ENCODE measurements at regions not wholly inside any gene's neighbourhood (a gene's known extent, or its start where the extent isn't known, plus 50 kb on each side); places are given as distances from the start of the nearest gene placed in this dataset.

DNA sequence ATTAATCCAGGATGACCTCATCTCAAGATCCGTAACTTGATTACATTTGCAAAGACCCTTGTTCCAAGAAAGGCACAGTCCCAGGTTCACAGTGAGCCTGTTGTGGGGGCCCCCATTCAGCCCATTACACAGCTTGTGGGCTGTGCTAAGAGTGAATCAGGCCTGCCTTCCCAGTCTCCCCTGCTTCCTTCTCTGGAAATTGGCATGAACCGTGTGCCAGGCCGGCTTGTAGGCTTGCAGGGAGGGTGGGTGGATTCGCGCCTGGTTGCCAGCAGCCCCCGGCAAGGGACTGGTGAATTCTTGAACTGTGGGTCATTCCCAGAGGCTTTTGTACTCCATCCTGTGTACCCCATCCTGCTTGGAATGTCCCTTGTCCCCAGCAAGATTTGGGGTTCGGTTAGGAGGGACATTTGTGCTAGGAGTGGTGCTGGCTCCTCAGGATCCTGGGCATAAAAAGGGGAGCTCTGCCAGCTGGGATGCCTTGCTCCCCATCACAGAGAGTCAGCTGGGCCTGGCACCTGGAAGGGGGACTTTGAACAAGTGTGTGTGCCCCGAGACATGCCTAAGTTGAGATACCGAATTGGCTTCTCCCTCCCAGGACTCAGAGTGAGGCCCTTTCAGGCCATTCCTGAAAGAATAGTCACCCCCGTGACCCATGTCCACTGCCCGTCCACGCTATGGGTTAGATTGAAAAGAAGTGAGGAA lies 818.2 kb downstream of the BRD1 start:
- TF ChIP-seq EZH2phosphoT487 (IDR thresholded peaks at IDR 0.05; ENCODE audit: borderline replicate concordance, low read length) = no peak
- TF ChIP-seq, protein P1, sequence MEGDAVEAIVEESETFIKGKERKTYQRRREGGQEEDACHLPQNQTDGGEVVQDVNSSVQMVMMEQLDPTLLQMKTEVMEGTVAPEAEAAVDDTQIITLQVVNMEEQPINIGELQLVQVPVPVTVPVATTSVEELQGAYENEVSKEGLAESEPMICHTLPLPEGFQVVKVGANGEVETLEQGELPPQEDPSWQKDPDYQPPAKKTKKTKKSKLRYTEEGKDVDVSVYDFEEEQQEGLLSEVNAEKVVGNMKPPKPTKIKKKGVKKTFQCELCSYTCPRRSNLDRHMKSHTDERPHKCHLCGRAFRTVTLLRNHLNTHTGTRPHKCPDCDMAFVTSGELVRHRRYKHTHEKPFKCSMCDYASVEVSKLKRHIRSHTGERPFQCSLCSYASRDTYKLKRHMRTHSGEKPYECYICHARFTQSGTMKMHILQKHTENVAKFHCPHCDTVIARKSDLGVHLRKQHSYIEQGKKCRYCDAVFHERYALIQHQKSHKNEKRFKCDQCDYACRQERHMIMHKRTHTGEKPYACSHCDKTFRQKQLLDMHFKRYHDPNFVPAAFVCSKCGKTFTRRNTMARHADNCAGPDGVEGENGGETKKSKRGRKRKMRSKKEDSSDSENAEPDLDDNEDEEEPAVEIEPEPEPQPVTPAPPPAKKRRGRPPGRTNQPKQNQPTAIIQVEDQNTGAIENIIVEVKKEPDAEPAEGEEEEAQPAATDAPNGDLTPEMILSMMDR (conservative IDR thresholded peaks at IDR 0.05; ENCODE audit: low read depth, low read length) = no peak
- TF ChIP-seq EZH2 (IDR thresholded peaks at IDR 0.05; ENCODE audit: low read length, unreplicated experiment) = no peak

Data from PC-3 (cell line).